ENCODE measurements at regions not wholly inside any gene's neighbourhood (a gene's known extent, or its start where the extent isn't known, plus 50 kb on each side); places are given as distances from the start of the nearest gene placed in this dataset.

DNA sequence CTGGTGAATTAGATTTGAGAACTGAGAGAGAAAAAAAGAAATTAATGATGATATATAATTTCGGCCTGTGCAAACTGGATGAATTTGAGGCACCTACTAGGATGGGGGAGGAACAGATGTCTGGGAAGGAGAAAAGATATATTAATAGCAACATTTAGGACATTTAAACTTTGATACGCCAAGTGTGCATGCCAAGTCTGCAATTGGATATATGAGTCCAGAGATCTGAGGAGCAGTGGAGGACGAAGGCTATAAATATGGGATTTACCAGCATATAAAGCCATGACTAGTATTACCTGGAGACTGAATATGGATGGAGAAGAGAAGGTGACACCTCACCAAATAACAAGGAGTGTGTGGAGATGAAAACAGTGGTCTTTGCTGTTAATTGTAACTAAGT lies 272.6 kb upstream of the HSF2 start:
- no peaks in the 10 kb centered on the region for H3K36me3 ChIP-seq (ENCODE audit: insufficient read depth)
- H3K27ac ChIP-seq, result no peak overlapping the region
- H2AFZ ChIP-seq (ENCODE audit: low read depth), result no peak overlapping the region

DNA sequence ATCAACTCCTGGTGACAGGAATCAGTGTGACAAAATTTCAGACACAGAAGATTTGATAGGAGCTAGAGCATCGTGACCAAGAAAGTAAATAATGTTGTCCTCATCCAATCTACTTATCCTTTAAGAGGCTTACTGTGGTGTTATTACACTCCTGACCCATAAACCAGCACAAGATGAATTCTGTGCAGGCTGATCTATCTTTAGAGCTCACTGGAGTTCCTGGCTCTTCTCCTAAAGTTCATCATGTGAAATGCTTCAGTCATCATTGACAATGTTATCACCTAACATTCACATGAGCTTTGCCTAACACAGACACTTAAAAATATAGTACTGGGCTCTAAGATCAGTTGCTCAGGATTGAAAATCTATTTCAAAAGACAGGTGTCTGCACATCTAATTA lies 271.0 kb upstream of the HSF2 start:
- H3K4me2 ChIP-seq, result no peak overlapping the region
- no peak overlapping the region for H2AFZ ChIP-seq (ENCODE audit: low read depth)
- H3K27ac ChIP-seq, result no peak overlapping the region
- TF ChIP-seq, protein P1, sequence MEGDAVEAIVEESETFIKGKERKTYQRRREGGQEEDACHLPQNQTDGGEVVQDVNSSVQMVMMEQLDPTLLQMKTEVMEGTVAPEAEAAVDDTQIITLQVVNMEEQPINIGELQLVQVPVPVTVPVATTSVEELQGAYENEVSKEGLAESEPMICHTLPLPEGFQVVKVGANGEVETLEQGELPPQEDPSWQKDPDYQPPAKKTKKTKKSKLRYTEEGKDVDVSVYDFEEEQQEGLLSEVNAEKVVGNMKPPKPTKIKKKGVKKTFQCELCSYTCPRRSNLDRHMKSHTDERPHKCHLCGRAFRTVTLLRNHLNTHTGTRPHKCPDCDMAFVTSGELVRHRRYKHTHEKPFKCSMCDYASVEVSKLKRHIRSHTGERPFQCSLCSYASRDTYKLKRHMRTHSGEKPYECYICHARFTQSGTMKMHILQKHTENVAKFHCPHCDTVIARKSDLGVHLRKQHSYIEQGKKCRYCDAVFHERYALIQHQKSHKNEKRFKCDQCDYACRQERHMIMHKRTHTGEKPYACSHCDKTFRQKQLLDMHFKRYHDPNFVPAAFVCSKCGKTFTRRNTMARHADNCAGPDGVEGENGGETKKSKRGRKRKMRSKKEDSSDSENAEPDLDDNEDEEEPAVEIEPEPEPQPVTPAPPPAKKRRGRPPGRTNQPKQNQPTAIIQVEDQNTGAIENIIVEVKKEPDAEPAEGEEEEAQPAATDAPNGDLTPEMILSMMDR (conservative IDR thresholded peaks at IDR 0.05; ENCODE audit: low read depth, low read length), result no peak
- no peaks in the 10 kb centered on the region for H3K27me3 ChIP-seq (ENCODE audit: insufficient read depth, low read depth)
- H4K20me1 ChIP-seq (ENCODE audit: insufficient read depth), result no peaks in the 10 kb centered on the region
- H3K79me2 ChIP-seq (ENCODE audit: insufficient read depth, low read depth), result no peaks in the 10 kb centered on the region
- no peaks in the 10 kb centered on the region for H3K36me3 ChIP-seq (ENCODE audit: insufficient read depth)
- no peaks in the 10 kb centered on the region for H3K4me1 ChIP-seq (ENCODE audit: low read depth, poor library complexity, severe bottlenecking)
- H3K9ac ChIP-seq, result no peak overlapping the region
- no peak overlapping the region for H3K4me3 ChIP-seq (IDR thresholded peaks at IDR 0.05; ENCODE audit: insufficient read depth, low read depth, low read length)

More for the DNA sequence above, 272.6 kb upstream of the HSF2 start:
- no peak overlapping the region for H3K4me2 ChIP-seq
- H3K4me3 ChIP-seq (IDR thresholded peaks at IDR 0.05; ENCODE audit: insufficient read depth, low read depth, low read length), result no peak overlapping the region
- no peaks in the 10 kb centered on the region for H3K79me2 ChIP-seq (ENCODE audit: insufficient read depth, low read depth)
- H3K27me3 ChIP-seq (ENCODE audit: insufficient read depth, low read depth), result no peaks in the 10 kb centered on the region
- no peaks in the 10 kb centered on the region for H4K20me1 ChIP-seq (ENCODE audit: insufficient read depth)
- no peaks in the 10 kb centered on the region for H3K4me1 ChIP-seq (ENCODE audit: low read depth, poor library complexity, severe bottlenecking)
- TF ChIP-seq, protein P1 (conservative IDR thresholded peaks at IDR 0.05; ENCODE audit: low read depth, low read length), result no peak
- no peak overlapping the region for H3K9ac ChIP-seq

DNA sequence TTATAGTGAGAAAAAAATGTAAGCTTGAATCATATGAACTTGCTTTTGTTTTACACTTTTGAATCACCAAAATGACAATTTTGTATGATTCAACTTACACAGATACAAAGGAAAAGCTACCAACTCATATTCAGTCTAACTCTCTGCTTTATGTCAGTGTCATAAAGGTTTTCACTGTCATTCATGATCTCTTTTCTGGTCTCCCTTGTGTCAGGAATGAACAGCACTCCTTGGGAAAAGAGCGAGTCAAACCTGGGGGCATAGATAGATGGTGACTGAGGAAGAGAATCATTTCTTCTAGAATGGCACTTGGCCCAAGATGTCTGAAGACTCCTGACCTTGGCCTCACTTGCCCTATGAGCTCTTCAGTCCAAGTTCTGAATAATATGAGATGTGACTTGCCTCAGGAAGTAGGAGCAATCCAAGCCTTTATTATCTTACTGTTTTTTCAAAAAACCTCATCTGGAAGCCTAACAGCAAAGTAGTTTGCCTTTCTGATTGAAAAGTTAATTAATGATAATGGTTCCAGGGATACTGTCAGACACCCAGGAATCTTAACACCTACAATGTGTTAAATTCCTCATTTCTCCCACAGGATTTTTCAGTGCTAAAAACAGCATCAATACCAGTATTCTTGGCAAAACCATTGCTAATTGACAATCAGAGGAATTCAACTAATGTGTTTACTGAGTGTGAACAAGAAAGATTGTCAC lies 270.0 kb upstream of the HSF2 start:
- Histone ChIP-seq H3K27me3 (ENCODE audit: insufficient read depth, low read depth) (no peaks in the 10 kb centered on the region), H3K4me1 (ENCODE audit: low read depth, poor library complexity, severe bottlenecking) (no peaks in the 10 kb centered on the region)

DNA sequence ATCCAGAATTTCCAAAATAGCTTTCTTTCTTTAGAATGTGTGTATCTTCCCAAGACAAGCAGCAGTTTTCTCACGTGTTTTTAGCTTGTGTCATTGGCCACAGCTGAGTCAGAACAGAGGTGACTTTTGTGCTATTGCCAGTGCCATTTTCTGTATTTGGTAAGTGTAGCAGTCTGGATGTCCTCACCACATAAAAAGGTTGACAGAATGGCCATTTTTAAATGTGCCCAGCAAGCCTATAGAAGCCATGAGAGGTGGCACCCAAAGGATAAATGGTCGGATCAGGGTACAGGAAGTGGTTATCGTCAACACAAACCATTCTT lies 269.5 kb upstream of the HSF2 start:
- Histone ChIP-seq H3K4me3 (IDR thresholded peaks at IDR 0.05; ENCODE audit: insufficient read depth, low read depth, low read length) (no peak overlapping the region), H3K4me2 (no peak overlapping the region), H3K27ac (no peak overlapping the region), H4K20me1 (ENCODE audit: insufficient read depth) (no peaks in the 10 kb centered on the region), H2AFZ (ENCODE audit: low read depth) (no peak overlapping the region), H3K9ac (no peak overlapping the region), H3K4me1 (ENCODE audit: low read depth, poor library complexity, severe bottlenecking) (no peaks in the 10 kb centered on the region), H3K79me2 (ENCODE audit: insufficient read depth, low read depth) (no peaks in the 10 kb centered on the region), H3K36me3 (ENCODE audit: insufficient read depth) (no peaks in the 10 kb centered on the region), H3K27me3 (ENCODE audit: insufficient read depth, low read depth) (no peaks in the 10 kb centered on the region)
- TF ChIP-seq, protein P1 (conservative IDR thresholded peaks at IDR 0.05; ENCODE audit: low read depth, low read length), result no peak

More for the DNA sequence above, 270.0 kb upstream of the HSF2 start:
- no peak overlapping the region for H3K4me2 ChIP-seq
- H3K79me2 ChIP-seq (ENCODE audit: insufficient read depth, low read depth), result no peaks in the 10 kb centered on the region
- TF ChIP-seq, protein P1 (conservative IDR thresholded peaks at IDR 0.05; ENCODE audit: low read depth, low read length), result no peak
- H3K36me3 ChIP-seq (ENCODE audit: insufficient read depth), result no peaks in the 10 kb centered on the region
- no peak overlapping the region for H2AFZ ChIP-seq (ENCODE audit: low read depth)
- no peak overlapping the region for H3K27ac ChIP-seq
- H3K9ac ChIP-seq, result no peak overlapping the region
- no peak overlapping the region for H3K4me3 ChIP-seq (IDR thresholded peaks at IDR 0.05; ENCODE audit: insufficient read depth, low read depth, low read length)
- no peaks in the 10 kb centered on the region for H4K20me1 ChIP-seq (ENCODE audit: insufficient read depth)
